ENCODE measurements at regions not wholly inside any gene's neighbourhood (a gene's known extent, or its start where the extent isn't known, plus 50 kb on each side); places are given as distances from the start of the nearest gene placed in this dataset.

- H3K9me1 ChIP-seq (ENCODE audit: insufficient read depth, low read length): no peaks in the 10 kb centered on the region
- ChIA-PET CTCF (no interaction called here), POLR2A (ENCODE audit: unreplicated experiment) (no interaction called here)
- H3K9ac ChIP-seq (ENCODE audit: low read depth, low read length): no peak overlapping the region
- dilution Hi-C loops (cut with HindIII; ENCODE audit: low sequenced_read_pairs, unreplicated experiment): no loop called here
- H3K4me1 ChIP-seq (ENCODE audit: control insufficient read depth, insufficient read depth, low read length): no peaks in the 10 kb centered on the region
- no CpG with 5 or more reads among the region's 1 CpG for WGBS, 2 experiments (ENCODE audit: extremely low coverage in 2 of 2, insufficient read length in 1 of 2)
- no peak overlapping the region for H3K56ac ChIP-seq (ENCODE audit: extremely low read depth, insufficient read depth, low read length)
- no peak overlapping the region for H3K4me3 ChIP-seq (ENCODE audit: insufficient read depth, low read depth, low read length)
- H2BK20ac ChIP-seq (ENCODE audit: low read depth, low read length): no peak overlapping the region
- no peak overlapping the region for H2BK120ac ChIP-seq (ENCODE audit: low read depth, low read length)
- DNase-seq (no peak), ATAC-seq (ENCODE audit: low read depth) (no peak)
- no peak overlapping the region for H3K27ac ChIP-seq (ENCODE audit: insufficient read depth, low read length)
- no peak overlapping the region for H3K4ac ChIP-seq (ENCODE audit: low read depth, low read length)
- H3K23ac ChIP-seq (ENCODE audit: low read depth, low read length): no peak overlapping the region
- BruUV-seq (replicated peaks): no TSS peak
- no peak overlapping the region for H4K5ac ChIP-seq (ENCODE audit: low read depth, low read length)
- no peak overlapping the region for H3K14ac ChIP-seq (replicated peaks; ENCODE audit: low read depth, low read length)
- no peak overlapping the region for H2BK5ac ChIP-seq (ENCODE audit: low read depth, low read length, poor library complexity, severe bottlenecking)
- H2AFZ ChIP-seq (replicated peaks; ENCODE audit: low read length, poor library complexity): no peak overlapping the region
- no peaks in the 10 kb centered on the region for H3K79me1 ChIP-seq (ENCODE audit: low read depth in 1 of 2, low read length in 2 of 2)
- no peak overlapping the region for H2AK5ac ChIP-seq (ENCODE audit: low read depth, low read length)
- H4K8ac ChIP-seq (ENCODE audit: low read depth in 2 of 2, low read length in 2 of 2): no peak overlapping the region
- no peak overlapping the region for H4K91ac ChIP-seq (ENCODE audit: insufficient read depth, low read depth, low read length)
- peaks cover 2% of the 10 kb centered on the region; the same call in 1 of the 2 replicates for H3K9me3 ChIP-seq (ENCODE audit: control insufficient read depth, insufficient read depth, low read length)
- in situ Hi-C loops (cut with MboI; ENCODE audit: low sequenced_read_pairs): no loop called here
- H3K18ac ChIP-seq (ENCODE audit: low read depth, low read length): no peak overlapping the region
- intact Hi-C loops (cut with micrococcal nuclease): no loop called here
- H4K20me1 ChIP-seq (ENCODE audit: insufficient read depth, low read length): no peaks in the 10 kb centered on the region
- no peaks in the 10 kb centered on the region for H3K27me3 ChIP-seq (ENCODE audit: control insufficient read depth, insufficient read depth, low read length)
- H3K36me3 ChIP-seq (ENCODE audit: control insufficient read depth, insufficient read depth, low read length): no peaks in the 10 kb centered on the region
- H2BK15ac ChIP-seq (ENCODE audit: low read depth, low read length): no peak overlapping the region
- H2AK9ac ChIP-seq (replicated peaks; ENCODE audit: low read depth, low read length, poor library complexity): no peak overlapping the region
- no peak for TF ChIP-seq POLR2A (IDR thresholded peaks at IDR 0.05; ENCODE audit: low read depth, low read length)
- no peak for TF ChIP-seq CEBPB (IDR thresholded peaks at IDR 0.05; ENCODE audit: low read depth, low read length)
- no peak for TF ChIP-seq MAFK (IDR thresholded peaks at IDR 0.05; ENCODE audit: low read depth, low read length)
- no peak for TF ChIP-seq NFE2L2 (IDR thresholded peaks at IDR 0.05; ENCODE audit: low read depth, low read length)
- no peak for TF ChIP-seq RFX5 (IDR thresholded peaks at IDR 0.05; ENCODE audit: low read depth, low read length)
- no peak for TF ChIP-seq SMC3 (IDR thresholded peaks at IDR 0.05; ENCODE audit: low read depth, low read length)
- TF ChIP-seq MXI1 (IDR thresholded peaks at IDR 0.05; ENCODE audit: borderline replicate concordance, low read depth, low read length): no peak
- TF ChIP-seq ELK1 (IDR thresholded peaks at IDR 0.05; ENCODE audit: borderline replicate concordance, low read depth, low read length): no peak
- TF ChIP-seq RAD21 (IDR thresholded peaks at IDR 0.05; ENCODE audit: low read length): no peak
- TF ChIP-seq CTCF (conservative IDR thresholded peaks at IDR 0.05; ENCODE audit: low read depth, low read length): no peak
- no peak for TF ChIP-seq BHLHE40 (IDR thresholded peaks at IDR 0.05; ENCODE audit: low read depth, low read length)
- TF ChIP-seq MAZ (IDR thresholded peaks at IDR 0.05; ENCODE audit: borderline replicate concordance, low read depth, low read length): no peak
- TF ChIP-seq CHD1 (IDR thresholded peaks at IDR 0.05; ENCODE audit: low read depth, low read length): no peak
- TF ChIP-seq RCOR1 (IDR thresholded peaks at IDR 0.05; ENCODE audit: insufficient replicate concordance, low read length): no peak
- no peak overlapping the region for H3K4me2 ChIP-seq (ENCODE audit: low read depth, low read length)
Measured at GRCh38 chr18:47342566-47342965, 91.1 kb upstream of the SKOR2 start.
